GM18502 (cell line): ENCODE measurements at regions not wholly inside any gene's neighbourhood (a gene's known extent, or its start where the extent isn't known, plus 50 kb on each side); places are given as distances from the start of the nearest gene placed in this dataset.

Experiments used
- ATAC-seq: cut with Tn5 transposase; IDR thresholded peaks from one replicate; pipeline ENCODE4 v1.9.1; 2021; ENCODE audit warnings: mild to moderate bottlenecking; ENCODE audit not compliant: unreplicated experiment, poor library complexity

- ATAC-seq, result no peak
Observed at GRCh38 chr3:168219530-168219929, 123.8 kb upstream of the GOLIM4 start.

- no peak for ATAC-seq
Observed at GRCh38 chr3:168218600-168218999, 122.9 kb upstream of the GOLIM4 start.

DNA sequence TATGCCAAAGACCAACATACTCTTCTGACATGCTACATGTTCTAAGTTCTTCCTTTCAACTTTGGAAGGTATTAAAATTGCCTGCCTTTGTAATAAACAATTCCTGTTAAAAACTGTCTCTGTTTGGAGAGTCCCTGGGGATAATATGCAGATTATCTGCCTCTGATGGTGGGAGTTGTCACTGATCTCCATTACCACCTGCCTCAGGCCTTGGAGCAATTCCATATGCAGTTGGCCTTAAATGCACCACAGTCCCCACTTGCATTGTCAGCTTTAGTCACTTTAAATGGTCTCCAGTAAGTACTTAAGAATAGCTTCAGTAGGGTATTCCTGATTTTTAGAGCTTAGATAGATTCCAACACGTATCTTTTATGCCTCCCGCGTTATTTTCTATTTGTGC lies 121.1 kb upstream of the GOLIM4 start:
- ATAC-seq, result no peak

DNA sequence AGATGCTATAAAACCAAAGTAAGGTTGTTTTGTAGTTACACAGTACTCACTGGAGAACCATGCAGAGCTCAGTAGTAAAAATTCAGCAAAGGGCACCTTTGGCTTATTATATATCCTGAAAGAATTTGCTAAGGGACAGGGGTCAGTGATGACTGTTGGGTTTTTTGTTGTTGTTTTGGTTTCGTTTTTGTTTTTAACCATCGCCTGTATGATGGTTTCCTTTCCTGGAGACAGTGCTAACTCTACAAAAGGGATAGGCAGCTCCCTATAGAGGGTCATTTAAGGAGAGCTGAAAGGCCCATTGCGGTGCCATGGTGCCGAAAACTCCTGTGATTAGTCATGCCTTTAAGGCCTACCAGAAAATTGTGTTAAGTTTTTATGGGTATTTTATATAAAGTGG lies 118.2 kb upstream of the GOLIM4 start:
- ATAC-seq, result peak; percentile 86

DNA sequence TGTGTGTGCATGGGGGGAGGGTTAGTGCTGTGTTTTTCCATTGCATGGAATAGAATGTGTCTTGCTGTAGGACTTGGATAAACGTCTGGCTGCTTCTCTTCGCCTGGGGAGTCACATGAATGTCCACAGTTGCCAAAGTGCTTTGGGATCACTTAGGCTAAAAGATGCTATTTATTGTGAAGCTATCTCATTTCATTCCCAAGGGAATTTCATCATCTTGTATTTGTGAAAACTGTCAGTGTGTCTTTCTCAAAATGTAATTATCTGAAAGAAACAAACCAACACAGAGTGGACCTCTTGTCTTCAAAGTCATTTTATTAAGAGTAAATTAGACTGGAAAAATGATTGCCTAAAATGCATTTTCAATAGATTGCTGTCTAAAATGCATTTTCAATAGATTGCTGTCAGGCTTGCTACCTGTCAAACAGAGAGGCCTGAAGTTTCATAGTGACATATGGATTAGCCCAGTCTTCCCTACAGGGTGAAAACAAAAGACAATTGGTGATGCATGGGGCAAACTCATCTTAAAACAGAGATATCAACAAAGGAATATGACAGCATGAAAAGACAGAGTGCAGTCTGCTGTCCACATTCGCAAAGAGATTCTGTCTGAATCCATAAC lies 117.1 kb upstream of the GOLIM4 start:
- ATAC-seq, result no peak

GRCh38 chr3:168205451-168205850 lies 109.7 kb upstream of the GOLIM4 start:
- no peak for ATAC-seq

DNA sequence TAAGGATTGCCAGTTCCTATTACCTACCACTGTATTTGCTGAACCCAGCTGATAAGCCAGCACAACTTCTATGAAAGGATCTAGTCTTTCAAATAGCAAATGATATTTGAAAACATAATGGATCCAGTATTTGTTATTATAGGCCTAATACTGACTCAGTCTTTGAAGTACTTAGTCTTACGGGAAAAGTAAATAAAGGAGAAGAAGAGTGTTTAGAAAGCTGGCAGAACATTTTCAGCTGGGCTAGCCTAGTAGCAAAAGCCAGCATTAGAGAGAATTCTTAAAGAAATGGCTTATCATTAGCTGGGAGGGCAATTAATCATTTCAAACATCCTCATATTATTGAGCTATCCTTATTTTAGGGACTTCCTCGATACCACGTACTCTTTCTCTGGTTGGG lies 101.4 kb upstream of the GOLIM4 start:
- no peak for ATAC-seq

DNA sequence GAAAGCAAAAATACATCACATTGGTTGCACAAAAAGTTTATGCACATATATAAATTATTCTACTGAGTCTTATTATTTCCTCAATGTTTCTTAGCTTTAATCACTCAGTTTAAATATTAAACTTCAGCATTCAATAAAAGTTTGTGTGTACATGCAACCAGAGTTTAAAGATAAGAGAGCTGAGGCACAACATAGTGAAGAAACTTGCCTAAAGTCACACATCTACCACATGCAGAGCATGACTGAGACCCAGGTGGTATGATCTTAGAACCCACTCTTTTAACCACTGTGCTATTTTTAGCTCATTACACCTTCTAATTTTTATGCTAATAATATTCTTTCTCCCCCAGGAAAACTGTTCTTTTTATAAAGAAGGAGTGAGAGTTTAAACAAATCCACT lies 96.1 kb upstream of the GOLIM4 start:
- no peak for ATAC-seq

DNA sequence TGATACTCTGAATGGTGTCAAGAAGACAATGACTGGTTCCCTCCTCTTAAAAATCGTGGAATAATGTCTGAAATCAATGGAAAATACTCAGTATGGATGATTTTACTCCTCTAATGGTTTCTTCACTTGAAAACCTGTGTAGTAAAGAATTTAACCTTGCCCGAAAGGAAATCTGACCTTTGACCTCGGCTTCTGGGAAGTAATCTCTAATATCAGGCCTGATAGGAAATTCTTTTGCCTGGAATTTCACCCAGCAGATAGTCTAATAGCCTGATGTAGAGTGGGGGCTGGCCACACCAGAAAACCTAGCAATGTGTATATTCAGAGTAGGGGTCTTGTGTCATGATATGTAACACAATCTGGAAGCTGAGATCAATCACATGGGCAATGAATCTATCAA lies 91.5 kb upstream of the GOLIM4 start:
- no peak for ATAC-seq

DNA sequence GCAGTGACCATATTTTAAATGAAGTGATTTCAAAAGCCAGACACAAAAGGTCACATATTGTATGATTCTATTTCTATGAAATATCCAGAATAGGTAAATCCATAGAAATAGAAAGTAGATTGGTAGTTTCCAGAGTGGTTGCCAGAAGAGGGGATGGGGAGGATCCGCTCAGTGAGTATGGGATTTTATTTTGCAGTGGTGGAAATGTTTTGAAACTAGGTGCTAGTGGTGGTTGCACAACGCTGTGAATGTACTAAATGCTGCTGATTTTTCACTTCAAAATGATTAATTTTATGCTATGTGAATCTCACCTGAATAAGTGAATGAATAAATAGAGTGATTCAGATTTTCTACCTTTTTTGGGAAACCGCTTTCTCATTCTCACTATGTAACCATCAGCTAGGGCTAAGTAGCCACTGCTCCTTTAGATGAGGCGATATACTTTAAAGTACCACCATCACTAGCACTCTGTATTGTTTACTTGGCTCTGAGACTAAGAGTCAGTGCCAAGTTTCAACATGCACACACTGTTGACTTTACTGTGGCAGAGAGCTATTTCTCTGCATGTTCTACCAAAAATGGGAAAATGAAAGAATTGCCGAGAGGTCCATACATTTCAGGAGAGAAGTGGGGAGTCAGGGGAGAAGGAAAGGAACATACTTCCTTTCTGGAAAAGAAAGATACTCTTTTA lies 90.7 kb upstream of the GOLIM4 start:
- no peak for ATAC-seq

GRCh38 chr3:168183774-168184173 lies 88.0 kb upstream of the GOLIM4 start:
- ATAC-seq, result no peak

DNA sequence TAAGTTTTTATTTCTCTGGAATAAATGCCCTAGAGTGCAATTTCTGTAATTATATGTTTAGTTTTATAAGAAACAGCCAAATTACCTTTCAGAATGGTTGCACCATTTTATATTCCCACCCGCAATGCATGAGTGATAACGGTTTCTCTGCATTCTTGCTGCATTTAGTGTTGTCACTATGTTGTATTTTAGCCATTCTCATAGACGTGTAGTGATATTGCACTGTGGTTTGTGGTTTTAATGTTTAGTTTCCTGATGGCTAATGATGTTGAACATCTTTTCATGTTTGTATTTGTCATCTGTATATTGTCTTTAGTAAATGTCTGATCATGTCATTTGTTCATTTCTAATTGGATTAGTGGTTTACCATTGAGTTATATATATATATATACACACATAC lies 73.0 kb upstream of the GOLIM4 start:
- ATAC-seq, result no peak

- peak; percentile 82 for ATAC-seq
Observed at GRCh38 chr3:168165390-168166269, 69.9 kb upstream of the GOLIM4 start.

GRCh38 chr3:168162172-168162571 lies 66.4 kb upstream of the GOLIM4 start:
- ATAC-seq, result no peak

DNA sequence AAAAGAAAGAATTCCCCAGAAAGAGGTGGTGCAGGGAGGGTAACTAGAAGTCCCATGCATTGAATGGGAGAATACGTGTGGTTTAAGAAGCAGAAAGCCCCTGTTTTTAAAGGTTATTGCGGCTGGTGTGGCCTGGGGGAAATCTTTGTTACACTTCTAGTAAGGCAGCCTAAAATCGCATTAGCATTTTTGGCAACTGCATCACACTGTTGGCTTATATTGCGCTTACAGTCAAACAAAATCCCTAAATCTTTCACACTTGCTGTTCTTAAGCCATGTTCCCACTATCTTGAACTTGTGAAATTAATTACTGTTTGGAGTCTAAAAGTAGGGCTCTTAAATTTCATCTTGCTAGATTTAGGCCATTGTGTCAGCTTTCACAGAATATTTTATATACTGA lies 66.0 kb upstream of the GOLIM4 start:
- ATAC-seq, result no peak

GRCh38 chr3:168157903-168158302 lies 62.2 kb upstream of the GOLIM4 start:
- ATAC-seq, result no peak

GRCh38 chr3:168157099-168157700 lies 61.5 kb upstream of the GOLIM4 start:
- ATAC-seq, result no peak

DNA sequence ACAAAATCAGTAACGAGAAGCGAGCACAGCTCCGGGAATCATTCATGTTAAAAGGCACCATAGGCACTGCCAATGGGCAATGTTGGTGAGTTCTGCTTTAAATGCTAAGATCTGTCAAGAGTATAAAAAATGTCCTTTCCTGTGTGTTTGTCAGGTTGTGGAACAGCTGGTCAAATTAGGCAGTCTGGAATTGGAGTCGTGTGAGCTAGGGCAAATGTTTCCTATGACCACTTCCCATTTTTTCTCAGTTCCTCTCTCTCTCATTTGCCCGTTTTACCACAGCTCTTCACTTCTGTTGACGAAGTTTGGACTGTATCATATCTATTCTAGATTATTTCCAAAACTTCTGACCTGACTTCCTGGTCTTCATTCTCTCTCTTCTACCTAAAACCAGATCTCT lies 60.8 kb upstream of the GOLIM4 start:
- ATAC-seq, result peak; percentile 35

- no peak for ATAC-seq
Observed at GRCh38 chr3:168155303-168155702, 59.6 kb upstream of the GOLIM4 start.

- no peak for ATAC-seq
Observed at GRCh38 chr3:168154089-168154488, 58.4 kb upstream of the GOLIM4 start.

GRCh38 chr3:168152149-168152548 lies 56.4 kb upstream of the GOLIM4 start:
- ATAC-seq, result no peak
